ENCODE measurements at regions not wholly inside any gene's neighbourhood (a gene's known extent, or its start where the extent isn't known, plus 50 kb on each side); places are given as distances from the start of the nearest gene placed in this dataset.

DNA sequence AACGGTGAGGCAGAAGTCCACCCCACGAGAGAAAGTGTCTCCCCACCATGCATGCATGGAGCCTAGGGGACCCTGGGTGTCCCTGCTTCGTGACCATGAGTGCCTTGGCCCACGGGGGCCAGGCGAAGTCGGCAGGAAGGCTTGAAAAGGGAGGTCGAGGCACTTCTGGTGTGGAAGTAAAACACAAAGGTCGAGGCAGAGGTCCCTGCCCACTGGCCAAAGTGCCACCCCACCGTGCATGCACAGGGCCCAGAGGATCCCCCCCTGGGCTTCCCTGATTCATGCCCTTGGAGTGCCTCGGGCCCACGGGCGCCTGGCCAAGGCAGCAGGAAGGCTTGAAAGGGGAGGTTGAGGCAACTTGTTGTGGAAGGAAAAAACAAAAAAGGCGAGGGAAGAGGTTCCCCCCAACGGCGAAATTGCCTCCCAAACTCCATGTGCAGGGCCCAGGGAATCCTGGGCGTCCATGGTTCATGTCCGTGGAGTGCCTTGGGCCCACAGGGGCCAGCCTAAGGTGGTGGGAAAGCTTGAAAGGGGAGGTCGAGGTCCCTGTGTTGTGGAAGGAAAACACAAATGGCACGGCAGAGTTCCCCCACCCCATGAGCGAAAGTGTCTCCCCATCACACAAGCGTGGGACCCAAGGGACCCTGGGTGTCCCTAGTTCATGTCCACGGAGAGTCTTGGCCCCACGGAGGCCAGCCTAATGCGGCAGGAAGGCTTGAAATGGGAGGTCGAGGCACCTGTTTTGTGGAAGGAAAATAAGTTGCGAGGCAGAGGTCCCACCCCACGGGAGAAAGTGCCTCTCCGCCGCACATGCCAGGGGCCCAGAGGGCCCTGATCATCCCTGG, 372.1 kb downstream of the ALG10 start:
- peak; percentile 7 for DNase-seq
- Histone ChIP-seq H3K4me1 (ENCODE audit: insufficient read depth, low read length) (no peaks in the 10 kb centered on the region), H3K9ac (ENCODE audit: extremely low read depth, insufficient read length, low read length) (no peak overlapping the region), H2AFZ (ENCODE audit: low read length) (no peak overlapping the region), H2BK120ac (ENCODE audit: low read depth, low read length, poor library complexity, severe bottlenecking) (no peak overlapping the region), H3K23ac (ENCODE audit: insufficient read length, low read depth, low read length) (no peak overlapping the region), H3K27ac (ENCODE audit: insufficient read length, low read depth, low read length) (no peak overlapping the region), H2BK5ac (ENCODE audit: insufficient read length, low read length) (no peak overlapping the region), H2BK20ac (ENCODE audit: low read depth, low read length, poor library complexity, severe bottlenecking) (no peak overlapping the region), H4K5ac (ENCODE audit: insufficient read length, low read depth, low read length) (no peak overlapping the region), H3K79me2 (ENCODE audit: insufficient read depth, low read length) (no peaks in the 10 kb centered on the region), H2AK5ac (ENCODE audit: insufficient read length, low read length) (no peak overlapping the region), H3K9me3 (ENCODE audit: control insufficient read depth, low read depth, low read length) (peaks cover 97% of the 10 kb centered on the region), H3K14ac (ENCODE audit: insufficient read depth, low read length) (no peak overlapping the region), H3K56ac (ENCODE audit: insufficient read length, low read depth, low read length) (no peak overlapping the region), H3K79me1 (ENCODE audit: insufficient read depth, low read depth, low read length, poor library complexity, severe bottlenecking) (no peaks in the 10 kb centered on the region), H4K20me1 (ENCODE audit: control insufficient read depth, insufficient read depth, insufficient read length) (no peaks in the 10 kb centered on the region), H3K18ac (ENCODE audit: insufficient read length, low read depth, low read length) (no peak overlapping the region), H2BK12ac (ENCODE audit: insufficient read length, low read depth, low read length) (no peak overlapping the region), H3K27me3 (ENCODE audit: insufficient read depth, low read length) (no peaks in the 10 kb centered on the region), H3K4me2 (ENCODE audit: insufficient read depth, insufficient read length, low read length) (no peak overlapping the region), H3T11ph (ENCODE audit: low read length) (no peak overlapping the region), H3K23me2 (ENCODE audit: insufficient read length, low read depth, low read length, poor library complexity, severe bottlenecking) (no peaks in the 10 kb centered on the region), H4K8ac (replicated peaks; ENCODE audit: insufficient read length, low read depth, low read length) (no peak overlapping the region), H4K91ac (ENCODE audit: insufficient read length, low read depth, low read length) (no peak overlapping the region), H2BK15ac (ENCODE audit: low read depth, low read length) (no peak overlapping the region), H3K4ac (ENCODE audit: low read depth, low read length) (no peak overlapping the region)
- H3K4me3 Mint-ChIP-seq = no peak overlapping the region
- peaks cover 95 to 100% of the 10 kb centered on the region in 2 experiments for H3K9me3 Mint-ChIP-seq
- TF ChIP-seq, protein P1, sequence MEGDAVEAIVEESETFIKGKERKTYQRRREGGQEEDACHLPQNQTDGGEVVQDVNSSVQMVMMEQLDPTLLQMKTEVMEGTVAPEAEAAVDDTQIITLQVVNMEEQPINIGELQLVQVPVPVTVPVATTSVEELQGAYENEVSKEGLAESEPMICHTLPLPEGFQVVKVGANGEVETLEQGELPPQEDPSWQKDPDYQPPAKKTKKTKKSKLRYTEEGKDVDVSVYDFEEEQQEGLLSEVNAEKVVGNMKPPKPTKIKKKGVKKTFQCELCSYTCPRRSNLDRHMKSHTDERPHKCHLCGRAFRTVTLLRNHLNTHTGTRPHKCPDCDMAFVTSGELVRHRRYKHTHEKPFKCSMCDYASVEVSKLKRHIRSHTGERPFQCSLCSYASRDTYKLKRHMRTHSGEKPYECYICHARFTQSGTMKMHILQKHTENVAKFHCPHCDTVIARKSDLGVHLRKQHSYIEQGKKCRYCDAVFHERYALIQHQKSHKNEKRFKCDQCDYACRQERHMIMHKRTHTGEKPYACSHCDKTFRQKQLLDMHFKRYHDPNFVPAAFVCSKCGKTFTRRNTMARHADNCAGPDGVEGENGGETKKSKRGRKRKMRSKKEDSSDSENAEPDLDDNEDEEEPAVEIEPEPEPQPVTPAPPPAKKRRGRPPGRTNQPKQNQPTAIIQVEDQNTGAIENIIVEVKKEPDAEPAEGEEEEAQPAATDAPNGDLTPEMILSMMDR (conservative IDR thresholded peaks at IDR 0.05) = no peak
- H3K27me3 Mint-ChIP-seq (ENCODE audit: low read depth) = no peaks in the 10 kb centered on the region; the same call in none of the 2 replicates
- no peaks in the 10 kb centered on the region for H3K4me1 Mint-ChIP-seq
- no CpG with 5 or more reads among the region's 29 CpGs for WGBS (ENCODE audit: extremely low coverage, insufficient read length, low lambda C conversion rate)
- H3K36me3 Mint-ChIP-seq (ENCODE audit: insufficient read depth in 1 of 3, low read depth in 3 of 3) = peaks cover 11 to 25% (median 18%) of the 10 kb centered on the region in 3 experiments; a peak in 6 of 7 replicates
- no peak overlapping the region for H3K27ac Mint-ChIP-seq

Measured in H9 (cell line).